Activated CD4-positive, alpha-beta T cell treated with anti-CD3 and anti-CD28 coated beads, Interleukin-2, amount 50 U/mL, for 24 hours (primary cell): ENCODE measurements at regions not wholly inside any gene's neighbourhood (a gene's known extent, or its start where the extent isn't known, plus 50 kb on each side); places are given as distances from the start of the nearest gene placed in this dataset.

ENCODE experiments used
- DNase-seq, 2 donors: peaks; one replicate each; pipeline ENCODE4 v3.0.0-alpha.2; 2020; ENCODE audit warnings: low read depth in 1 of 2, low spot score in 1 of 2

GRCh38 chr2:20150110-20150706 lies 74.7 kb downstream of the SDC1 start:
- no peak for DNase-seq

GRCh38 chr2:20149703-20150030 lies 75.3 kb downstream of the SDC1 start:
- no peak for DNase-seq

GRCh38 chr2:20148923-20149702 lies 75.8 kb downstream of the SDC1 start:
- DNase-seq = no peak

- DNase-seq = no peak
Measured at GRCh38 chr2:20148426-20148922, 76.5 kb downstream of the SDC1 start.

GRCh38 chr2:20147351-20147750 lies 77.6 kb downstream of the SDC1 start:
- no peak for DNase-seq

- no peak for DNase-seq
Measured at GRCh38 chr2:20146401-20146800, 78.5 kb downstream of the SDC1 start.

GRCh38 chr2:20145497-20146193 lies 79.3 kb downstream of the SDC1 start:
- no peak for DNase-seq

- no peak for DNase-seq
Measured at GRCh38 chr2:20144861-20145260, 80.1 kb downstream of the SDC1 start.

- DNase-seq = no peak
Measured at GRCh38 chr2:20144196-20144595, 80.7 kb downstream of the SDC1 start.

- no peak for DNase-seq
Measured at GRCh38 chr2:20143263-20143662, 81.7 kb downstream of the SDC1 start.

- no peak for DNase-seq
Measured at GRCh38 chr2:20141806-20142205, 83.1 kb downstream of the SDC1 start.

- no peak for DNase-seq
Measured at GRCh38 chr2:20141056-20141762, 83.7 kb downstream of the SDC1 start.

- no peak for DNase-seq
Measured at GRCh38 chr2:20140321-20141055, 84.4 kb downstream of the SDC1 start.

GRCh38 chr2:20139407-20140172 lies 85.3 kb downstream of the SDC1 start:
- no peak for DNase-seq

- no peak for DNase-seq
Measured at GRCh38 chr2:20138696-20139095, 86.2 kb downstream of the SDC1 start.

GRCh38 chr2:20137884-20138283 lies 86.5 kb upstream of the LAPTM4A start:
- DNase-seq = no peak

- DNase-seq = no peak
Measured at GRCh38 chr2:20137131-20137571, 85.7 kb upstream of the LAPTM4A start.

- DNase-seq = no peak
Measured at GRCh38 chr2:20136149-20136548, 84.7 kb upstream of the LAPTM4A start.

- peak in 1 of 2 donors; percentile 7 for DNase-seq
Measured at GRCh38 chr2:20135631-20136050, 84.2 kb upstream of the LAPTM4A start.

GRCh38 chr2:20132990-20133535 lies 81.6 kb upstream of the LAPTM4A start:
- no peak for DNase-seq
